HG03354 (cell line): ENCODE measurements at regions not wholly inside any gene's neighbourhood (a gene's known extent, or its start where the extent isn't known, plus 50 kb on each side); places are given as distances from the start of the nearest gene placed in this dataset.
A peak's percentile ranks its signal among the peaks of the same experiment; 100 is the strongest.
"Not testable (repeated sequence)": the region's sequence is repeated elsewhere in the genome, so short reads cannot be mapped to it uniquely, and the experiment has no call there.

ENCODE experiments used
- ATAC-seq: cut with Tn5 transposase; IDR thresholded peaks from one replicate; pipeline ENCODE4 v1.9.1; 2021; ENCODE audit warnings: mild to moderate bottlenecking; ENCODE audit not compliant: unreplicated experiment, poor library complexity, severe bottlenecking

DNA sequence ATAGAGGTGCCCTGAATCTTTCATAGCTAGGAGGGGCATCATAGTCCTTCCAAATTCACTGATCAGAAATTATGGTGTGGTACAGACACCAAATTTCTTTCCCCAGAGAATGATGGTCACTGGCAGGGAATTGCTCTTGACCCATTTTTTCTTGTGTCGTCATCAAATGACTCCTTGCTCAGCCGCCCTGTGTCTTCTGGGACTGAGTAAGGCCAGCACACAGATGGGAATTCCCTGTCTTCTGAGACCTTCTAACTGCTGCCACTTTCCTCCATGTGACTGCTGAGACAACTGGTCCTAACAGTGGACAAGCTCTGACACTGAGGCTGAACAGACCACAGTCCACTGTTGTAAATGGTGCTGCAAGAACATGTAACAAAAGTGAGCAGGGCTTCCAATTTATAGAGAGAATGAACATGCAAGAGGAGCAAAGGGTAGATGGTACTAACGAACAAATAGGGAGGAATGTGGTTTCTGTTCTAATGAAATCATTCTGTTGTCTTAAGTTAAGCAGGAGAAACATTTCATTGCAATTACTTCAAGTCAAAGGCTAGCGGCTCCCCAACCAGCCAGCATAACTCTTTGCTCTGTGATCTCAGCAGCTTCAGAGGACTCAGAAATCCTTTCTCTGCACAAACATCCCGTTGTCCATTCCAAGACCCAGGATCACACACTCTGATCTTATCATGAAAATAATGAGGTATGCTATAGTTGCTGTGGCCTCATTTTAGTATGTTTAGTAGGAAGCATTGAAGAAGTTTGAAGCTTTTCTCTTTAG lies 235.9 kb upstream of the PRSS1 start:
- ATAC-seq: no peak

DNA sequence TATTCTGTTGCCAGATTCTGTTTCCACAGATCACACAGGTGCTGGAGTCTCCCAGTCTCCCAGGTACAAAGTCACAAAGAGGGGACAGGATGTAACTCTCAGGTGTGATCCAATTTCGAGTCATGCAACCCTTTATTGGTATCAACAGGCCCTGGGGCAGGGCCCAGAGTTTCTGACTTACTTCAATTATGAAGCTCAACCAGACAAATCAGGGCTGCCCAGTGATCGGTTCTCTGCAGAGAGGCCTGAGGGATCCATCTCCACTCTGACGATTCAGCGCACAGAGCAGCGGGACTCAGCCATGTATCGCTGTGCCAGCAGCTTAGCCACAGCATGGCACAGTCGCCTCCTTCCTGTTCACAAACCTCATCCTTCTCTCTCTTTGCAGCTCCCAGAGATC lies 237.5 kb upstream of the PRSS1 start:
- no peak for ATAC-seq

DNA sequence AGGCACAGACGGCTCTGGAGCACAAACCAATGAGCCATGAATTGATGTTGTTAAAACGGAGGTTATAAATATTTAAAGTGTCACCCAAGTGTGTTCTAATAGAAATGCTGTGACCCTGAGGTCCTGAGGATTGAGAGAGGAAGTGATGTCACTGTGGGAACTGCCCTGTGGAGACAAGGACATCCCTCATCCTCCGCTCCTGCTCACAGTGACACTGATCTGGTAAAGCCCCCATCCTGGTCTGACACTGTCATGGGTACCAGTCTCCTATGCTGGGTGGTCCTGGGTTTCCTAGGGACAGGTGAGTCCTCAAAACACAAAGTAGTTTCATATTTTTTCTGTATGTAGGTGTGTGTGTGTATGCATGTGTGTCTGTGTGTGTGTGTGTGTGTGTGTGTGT lies 237.9 kb upstream of the PRSS1 start:
- ATAC-seq: no peak

DNA sequence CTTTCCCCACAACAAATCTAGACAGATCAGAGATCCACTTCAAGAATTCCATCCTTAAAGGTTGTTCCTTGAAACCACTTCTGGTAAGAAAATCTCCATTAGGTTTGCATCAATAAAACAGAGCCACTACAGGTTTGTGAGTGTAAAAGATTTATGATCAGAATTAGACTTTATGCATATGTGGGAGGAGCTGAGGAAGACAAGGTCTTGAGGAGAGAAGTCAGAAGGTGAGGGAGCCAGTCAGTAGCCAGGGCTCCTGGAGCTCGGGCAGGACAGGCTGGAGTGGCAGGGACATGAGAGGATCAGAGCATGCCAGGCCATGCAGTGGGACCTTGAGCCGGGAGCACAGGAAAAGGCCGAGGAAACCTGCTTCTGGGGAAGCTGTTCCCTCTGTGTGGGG lies 240.0 kb upstream of the PRSS1 start:
- ATAC-seq: not testable (repeated sequence)

DNA sequence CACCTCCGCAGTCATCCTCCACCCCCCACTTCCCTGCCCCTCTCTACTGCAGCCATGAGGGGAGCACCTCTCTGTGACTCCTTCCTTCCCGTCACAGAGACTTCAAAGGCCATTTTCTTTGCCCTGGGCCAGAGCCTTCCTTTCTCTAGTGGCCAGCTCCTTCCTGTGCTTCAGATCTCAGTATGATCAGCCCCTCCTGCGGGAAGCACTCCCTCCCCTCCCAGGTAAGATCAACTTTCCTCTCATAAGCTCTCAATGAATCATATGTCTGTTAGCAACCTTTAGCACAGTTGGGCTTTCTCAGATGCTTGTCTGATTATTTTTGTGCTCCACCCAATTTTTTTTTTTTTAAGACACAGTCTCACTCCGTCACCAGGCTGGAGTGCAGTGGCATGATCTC lies 241.0 kb upstream of the PRSS1 start:
- ATAC-seq: no peak

DNA sequence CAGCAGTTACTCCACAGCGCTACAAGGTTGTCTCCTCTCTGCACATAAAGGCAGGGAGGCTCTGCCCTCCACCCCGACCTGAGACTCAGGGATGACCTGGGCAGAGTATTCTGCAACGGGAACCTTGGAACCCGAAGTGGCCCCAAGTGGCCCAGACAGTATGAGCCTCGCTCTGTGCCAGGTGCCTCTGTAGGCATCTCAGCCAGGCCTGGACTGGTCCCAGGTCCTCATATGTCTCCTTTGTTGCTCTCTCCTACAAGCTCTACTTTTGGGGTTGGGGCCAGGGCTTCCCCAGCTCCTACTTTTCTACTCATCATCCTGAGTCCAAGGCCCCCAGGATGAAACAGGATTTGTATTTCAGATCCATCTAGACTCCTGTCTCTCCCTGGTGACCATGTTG lies 241.5 kb upstream of the PRSS1 start:
- no peak for ATAC-seq

DNA sequence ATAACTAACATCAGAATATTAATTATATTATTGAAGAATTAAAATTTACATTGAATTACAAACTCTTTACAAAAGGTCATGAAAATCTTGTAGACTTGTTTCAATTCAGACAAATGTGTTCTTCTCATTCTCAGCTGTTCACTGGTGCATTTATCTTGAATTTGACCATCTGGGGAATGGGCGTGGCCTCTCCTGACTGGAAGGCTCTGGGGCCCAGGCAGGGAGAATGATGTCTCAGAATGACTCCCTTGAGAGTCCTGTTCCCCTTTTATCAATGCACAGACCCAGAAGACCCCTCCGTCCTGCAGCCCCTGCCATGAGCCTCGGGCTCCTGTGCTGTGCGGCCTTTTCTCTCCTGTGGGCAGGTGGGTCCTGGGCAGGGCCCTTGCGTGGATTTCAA lies 242.2 kb upstream of the PRSS1 start:
- ATAC-seq: not testable (repeated sequence)

DNA sequence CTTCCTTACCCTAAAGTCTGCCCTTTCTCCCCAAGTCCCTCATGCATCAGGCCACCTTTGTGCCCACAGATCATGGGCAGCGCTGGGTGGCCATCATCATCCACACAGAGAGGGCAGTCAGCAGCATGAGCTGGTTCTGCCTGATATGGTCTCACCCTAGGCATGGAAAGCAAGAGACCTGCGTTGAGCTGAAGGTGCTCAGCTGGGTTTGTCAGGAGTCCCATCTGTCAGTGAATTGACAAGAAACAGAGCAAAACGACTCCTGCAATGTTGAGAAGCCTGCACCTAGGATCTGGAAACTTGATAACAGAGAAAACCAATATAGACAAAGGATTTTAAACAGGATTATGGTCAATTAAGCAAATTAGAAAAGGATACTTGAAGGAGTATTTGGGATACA lies 242.7 kb upstream of the PRSS1 start:
- ATAC-seq: no peak

DNA sequence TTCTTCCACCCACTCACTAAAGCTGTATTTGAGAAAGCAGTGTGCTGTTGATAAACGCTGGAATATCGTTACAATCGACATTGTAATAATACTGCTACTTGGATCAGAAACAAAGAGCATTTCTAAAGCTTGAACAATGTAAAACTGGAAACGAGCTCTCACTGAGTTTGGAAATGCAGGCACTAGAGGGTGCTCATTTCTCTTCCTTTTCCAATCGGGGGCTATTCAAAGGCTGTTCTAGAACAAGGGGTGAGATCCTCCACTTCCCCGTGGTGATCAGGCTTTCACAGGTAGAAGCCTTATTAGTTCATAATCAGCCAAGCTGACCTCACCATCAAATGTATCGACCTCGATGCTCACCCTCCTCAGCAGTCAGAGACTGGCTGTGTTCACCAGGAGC lies 245.3 kb upstream of the PRSS1 start:
- ATAC-seq: not testable (repeated sequence)

DNA sequence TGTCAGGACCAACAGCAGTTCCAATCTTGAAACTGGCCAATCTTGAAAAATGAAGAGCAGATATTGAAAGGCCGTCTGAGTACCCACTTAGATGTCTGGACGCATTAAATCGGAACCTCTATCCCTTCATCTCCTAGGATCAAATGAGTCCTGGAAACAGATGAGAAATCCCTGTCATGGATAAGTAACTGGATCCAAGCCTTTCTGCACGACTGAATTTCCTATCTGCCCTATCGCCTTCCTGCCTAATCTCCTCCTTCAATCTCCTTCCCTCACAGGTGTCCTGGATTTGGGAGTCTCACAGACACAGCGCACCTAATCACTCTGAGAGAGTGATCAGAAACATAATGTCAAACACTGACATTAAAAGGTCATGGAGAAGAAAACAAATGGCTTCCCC lies 245.2 kb upstream of the PRSS58 start:
- no peak for ATAC-seq

DNA sequence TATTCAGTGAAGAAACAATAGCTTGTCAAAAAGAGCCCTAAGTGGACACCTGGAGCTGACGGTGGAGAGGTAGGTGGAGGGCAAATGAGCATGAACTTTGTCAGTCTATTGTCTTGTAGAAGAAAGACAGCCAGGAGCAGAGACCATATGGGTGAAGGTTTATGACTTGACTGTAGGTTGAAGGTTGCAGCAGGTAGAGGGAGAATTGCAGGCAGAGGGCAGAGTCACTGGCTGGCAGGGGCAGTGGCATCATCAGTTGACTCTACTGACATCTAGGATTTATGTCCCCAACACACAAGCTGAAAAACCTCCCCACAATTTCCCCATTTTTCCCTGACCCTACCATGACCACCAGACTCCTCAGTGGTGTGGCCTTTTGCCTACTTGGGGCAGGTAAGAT lies 243.6 kb upstream of the PRSS58 start:
- no peak for ATAC-seq

DNA sequence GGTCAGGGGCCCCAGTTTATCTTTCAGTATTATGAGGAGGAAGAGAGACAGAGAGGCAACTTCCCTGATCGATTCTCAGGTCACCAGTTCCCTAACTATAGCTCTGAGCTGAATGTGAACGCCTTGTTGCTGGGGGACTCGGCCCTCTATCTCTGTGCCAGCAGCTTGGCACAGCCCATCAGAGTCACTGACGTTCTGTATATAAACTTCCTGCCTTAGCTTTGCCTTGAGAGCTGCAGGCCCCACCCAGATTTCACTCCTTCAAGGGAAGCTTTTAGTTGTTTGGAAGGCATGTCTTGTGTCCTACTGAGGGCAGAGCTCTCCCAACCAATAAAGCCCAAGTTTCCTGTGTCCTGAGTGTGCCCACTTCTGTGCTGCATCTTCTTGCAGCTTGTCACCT lies 242.5 kb upstream of the PRSS58 start:
- ATAC-seq: no peak

DNA sequence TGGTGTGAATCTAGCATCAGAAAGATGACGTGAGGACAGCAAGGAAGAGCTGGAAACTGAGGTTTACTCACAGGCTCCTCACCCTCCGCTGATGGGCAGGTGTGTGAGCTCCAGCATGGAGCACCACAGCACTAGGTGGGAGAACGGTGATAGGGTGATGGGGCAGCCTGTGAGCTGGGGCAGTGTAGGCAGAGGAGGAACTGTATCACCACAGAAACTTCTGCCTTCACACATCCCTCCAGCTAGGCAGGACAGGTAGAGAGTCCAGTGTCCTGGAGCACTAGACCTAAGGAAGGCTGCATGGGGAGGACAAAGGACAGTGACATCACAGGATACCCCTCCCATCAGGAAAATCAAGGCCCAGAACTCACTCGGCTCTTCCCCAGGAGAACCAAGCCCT lies 241.8 kb upstream of the PRSS58 start:
- ATAC-seq: no peak

DNA sequence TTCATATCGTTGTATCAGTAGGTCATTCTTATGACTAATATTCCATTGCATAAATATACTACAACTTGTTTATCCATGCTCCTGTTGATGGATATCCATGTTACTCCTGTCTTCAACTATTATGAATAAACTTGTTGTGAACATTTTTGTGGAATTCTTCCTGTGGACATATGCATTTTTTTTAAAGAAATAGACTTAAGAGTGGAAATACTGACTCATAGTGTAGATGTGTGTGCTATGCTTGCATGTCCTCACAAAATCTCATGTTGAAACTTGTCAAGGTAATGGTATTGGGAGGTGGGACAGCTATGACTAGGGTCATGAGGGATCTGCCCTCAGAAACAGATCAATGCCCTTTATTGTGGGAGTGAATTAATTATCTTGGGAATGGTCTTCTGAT lies 240.5 kb upstream of the PRSS58 start:
- no peak for ATAC-seq

DNA sequence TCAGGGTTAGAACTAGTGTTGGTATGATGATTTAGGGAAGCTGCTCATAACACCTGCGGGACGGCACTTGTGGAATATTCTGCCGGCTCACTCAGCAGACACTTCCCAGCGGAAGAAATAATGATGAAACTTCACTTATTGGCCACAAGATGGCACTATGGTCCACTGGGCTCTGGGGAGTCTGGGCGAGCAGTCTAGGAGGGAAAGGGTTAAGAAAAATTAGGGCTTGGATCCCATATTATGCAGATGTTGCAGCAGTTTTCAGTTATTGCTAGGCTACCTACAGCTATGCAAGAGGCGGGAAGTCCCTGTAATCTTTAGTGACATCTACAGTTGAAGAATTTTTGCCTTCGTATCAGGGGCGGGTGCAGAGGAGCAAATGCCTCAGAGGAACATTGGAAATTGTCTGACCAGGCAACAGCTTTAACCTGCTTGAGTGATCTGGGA lies 238.7 kb upstream of the PRSS58 start:
- ATAC-seq: peak; percentile 75

DNA sequence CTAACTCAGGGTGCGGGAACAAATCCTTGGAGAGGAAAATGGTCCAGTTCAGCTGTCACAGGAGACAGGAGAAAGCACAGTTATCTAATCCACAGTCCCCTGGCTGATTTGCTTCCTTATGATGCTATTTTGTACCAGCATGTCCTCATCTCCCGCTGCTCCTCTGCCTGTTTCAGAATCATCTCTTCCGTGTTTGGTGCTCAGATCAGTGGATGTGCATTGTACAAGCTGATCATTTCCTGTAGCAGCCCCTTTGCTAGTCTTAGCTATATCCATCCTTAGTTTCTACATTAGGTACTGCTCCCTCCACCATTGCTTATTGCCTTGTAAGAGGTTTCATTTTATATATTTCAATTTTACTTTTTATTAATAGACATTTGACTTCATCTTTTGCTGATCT lies 238.0 kb upstream of the PRSS58 start:
- ATAC-seq: not testable (repeated sequence)

DNA sequence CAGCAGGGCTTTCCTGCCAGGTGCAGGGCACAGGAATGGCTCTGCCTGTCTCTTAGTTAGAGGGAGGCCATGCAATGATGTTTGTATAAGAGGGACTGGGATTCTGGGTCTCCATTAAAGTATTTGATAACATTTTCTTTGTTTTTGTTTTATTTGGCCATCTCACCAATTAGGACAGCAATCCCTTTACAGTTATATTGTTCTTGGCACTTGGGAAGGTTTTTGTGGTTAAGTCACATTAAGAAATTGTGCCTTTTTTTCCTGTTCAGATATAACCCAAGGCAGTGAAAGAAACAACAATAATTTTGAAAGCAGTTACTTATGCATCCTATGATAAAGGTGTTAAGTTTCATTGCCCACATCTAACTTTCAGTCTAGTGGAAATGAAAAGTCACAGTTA lies 237.4 kb upstream of the PRSS58 start:
- not testable (repeated sequence) for ATAC-seq

DNA sequence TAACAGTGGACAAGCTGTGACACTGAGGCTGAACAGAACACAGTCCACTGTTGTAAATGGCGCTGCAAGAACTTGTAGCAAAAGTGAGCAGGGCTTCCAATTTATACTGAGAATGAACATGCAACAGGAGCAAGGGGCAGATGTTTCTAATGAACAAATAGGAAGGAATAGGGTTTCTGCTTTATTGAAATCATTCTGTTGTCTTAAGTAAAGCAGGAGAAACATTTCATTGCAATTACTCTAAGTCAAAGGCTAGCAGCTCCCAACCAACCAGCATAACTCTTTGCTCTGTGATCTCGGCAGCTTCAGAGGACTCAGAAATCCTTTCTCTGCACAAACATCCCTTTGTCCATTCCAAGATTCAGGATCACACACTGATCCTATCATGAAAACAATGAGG lies 236.2 kb upstream of the PRSS58 start:
- no peak for ATAC-seq

DNA sequence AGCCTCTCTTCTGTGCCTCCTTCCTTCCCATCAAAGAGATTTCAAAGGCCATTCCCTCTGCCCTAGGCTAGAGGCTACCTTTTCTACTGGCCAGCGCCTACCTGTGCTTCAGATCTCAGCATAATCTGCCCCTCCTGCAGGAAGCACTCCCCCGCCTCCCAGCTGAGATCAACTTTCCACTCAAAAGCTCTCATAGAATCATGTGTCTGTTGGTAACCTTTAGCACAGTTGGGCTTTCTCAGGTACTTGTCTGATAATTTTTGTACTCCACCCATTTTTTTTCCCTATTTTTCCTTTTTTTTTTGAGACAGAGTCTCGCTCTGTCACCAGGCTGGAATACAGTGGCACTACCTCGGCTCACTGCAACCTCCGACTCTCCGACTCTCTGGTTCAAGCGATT lies 231.0 kb upstream of the PRSS58 start:
- ATAC-seq: no peak

DNA sequence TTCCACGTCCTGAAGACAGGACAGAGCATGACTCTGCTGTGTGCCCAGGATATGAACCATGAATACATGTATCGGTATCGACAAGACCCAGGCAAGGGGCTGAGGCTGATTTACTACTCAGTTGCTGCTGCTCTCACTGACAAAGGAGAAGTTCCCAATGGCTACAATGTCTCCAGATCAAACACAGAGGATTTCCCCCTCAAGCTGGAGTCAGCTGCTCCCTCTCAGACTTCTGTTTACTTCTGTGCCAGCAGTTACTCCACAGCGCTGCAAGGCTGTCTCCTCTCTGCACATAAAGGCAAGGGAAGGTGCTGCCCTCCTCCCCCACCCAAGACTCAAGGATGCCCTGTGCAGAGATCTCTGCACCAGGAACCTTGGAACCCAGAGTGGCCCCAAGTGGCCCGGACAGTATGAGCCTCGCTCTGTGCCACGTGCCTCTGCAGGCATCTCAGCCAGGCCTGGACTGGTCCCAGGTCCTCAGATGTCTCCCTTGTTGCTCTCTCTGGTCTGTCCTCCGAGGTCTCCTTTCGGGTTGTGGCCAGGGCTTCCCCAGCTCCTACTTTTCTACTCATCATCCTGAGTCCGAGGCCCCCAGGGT lies 230.3 kb upstream of the PRSS58 start:
- ATAC-seq: no peak

DNA sequence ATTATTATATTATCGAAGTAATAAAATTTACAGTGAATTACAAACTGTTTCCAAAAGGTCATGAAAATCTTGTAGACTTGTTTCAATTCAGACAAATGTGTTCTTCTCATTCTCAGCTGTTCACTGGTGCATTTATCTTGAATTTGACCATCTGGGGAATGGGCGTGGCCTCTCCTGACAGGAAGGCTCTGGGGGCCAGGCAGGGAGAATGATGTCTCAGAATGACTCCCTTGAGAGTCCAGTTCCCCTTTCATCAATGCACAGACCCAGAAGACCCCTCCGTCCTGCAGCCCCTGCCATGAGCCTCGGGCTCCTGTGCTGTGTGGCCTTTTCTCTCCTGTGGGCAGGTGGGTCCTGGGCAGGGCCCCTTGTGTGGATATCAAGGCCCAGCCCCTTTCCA lies 229.7 kb upstream of the PRSS58 start:
- not testable (repeated sequence) for ATAC-seq

DNA sequence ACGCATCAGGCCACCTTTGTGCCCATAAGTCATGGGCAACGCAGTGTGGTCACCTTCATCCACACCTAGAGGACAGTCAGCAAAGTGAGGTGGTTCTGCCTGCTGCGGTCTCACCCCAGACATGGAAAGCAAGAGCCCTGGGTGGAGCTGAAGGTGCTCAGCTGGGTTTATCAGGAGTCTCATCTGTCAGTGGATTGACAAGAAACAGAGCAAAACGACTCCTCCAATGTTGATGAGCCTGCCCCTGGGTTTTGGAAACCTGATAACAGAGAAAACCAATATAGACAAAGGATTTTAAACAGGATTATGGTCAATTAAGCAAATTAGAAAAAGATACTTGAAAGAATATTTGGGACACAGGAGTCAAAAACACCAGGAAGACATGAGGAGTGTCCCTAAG lies 229.3 kb upstream of the PRSS58 start:
- ATAC-seq: no peak
